ENCODE measurements at regions not wholly inside any gene's neighbourhood (a gene's known extent, or its start where the extent isn't known, plus 50 kb on each side); places are given as distances from the start of the nearest gene placed in this dataset.

GRCh38 chr1:73626326-73626725 is 571.6 kb downstream of the LRRIQ3 start:
- TF ChIP-seq EZH2 (IDR thresholded peaks at IDR 0.05; ENCODE audit: borderline replicate concordance, low read depth, low read length, severe bottlenecking) (no peak), CTCF (IDR thresholded peaks at IDR 0.05; ENCODE audit: borderline replicate concordance, extremely low read depth, low read length, poor library complexity, severe bottlenecking) (no peak)
